Progenitor cell of endocrine pancreas (in vitro differentiated cells): ENCODE measurements at regions not wholly inside any gene's neighbourhood (a gene's known extent, or its start where the extent isn't known, plus 50 kb on each side); places are given as distances from the start of the nearest gene placed in this dataset.

Experiments
- DNase-seq: peaks from one replicate; pipeline ENCODE4 v3.0.0; 2021; ENCODE audit warnings: low spot score; ENCODE audit not compliant: unreplicated experiment
- H3K27ac Mint-ChIP-seq: 2 replicates; pipeline ENCODE4 v1.8.0; 2021; ENCODE audit warnings: mild to moderate bottlenecking, moderate library complexity, mixed read lengths
- H3K27me3 Mint-ChIP-seq: 2 replicates; pipeline ENCODE4 v1.8.0; 2021; ENCODE audit warnings: mixed read lengths
- H3K36me3 Mint-ChIP-seq: 2 replicates; pipeline ENCODE4 v1.8.0; 2022; ENCODE audit warnings: mixed read lengths; ENCODE audit not compliant: insufficient read depth
- H3K4me1 Mint-ChIP-seq: 2 replicates; pipeline ENCODE4 v1.8.0; 2021; ENCODE audit warnings: low read depth, mixed read lengths
- H3K4me3 Mint-ChIP-seq: 2 replicates; pipeline ENCODE4 v1.8.0; 2021; ENCODE audit warnings: low read depth, mild to moderate bottlenecking, moderate library complexity, mixed read lengths
- H3K9me3 Mint-ChIP-seq: 2 replicates; pipeline ENCODE4 v1.8.0; 2021; ENCODE audit warnings: low read depth, mixed read lengths
- TF ChIP-seq, protein P1 (sequence below): fragments of 200-600 bp; sonication (generic); IDR thresholded peaks from one replicate; pipeline ENCODE4 v1.5.0; 2021; ENCODE audit warnings: antibody characterized with exemption, mild to moderate bottlenecking; ENCODE audit not compliant: unreplicated experiment

DNA sequence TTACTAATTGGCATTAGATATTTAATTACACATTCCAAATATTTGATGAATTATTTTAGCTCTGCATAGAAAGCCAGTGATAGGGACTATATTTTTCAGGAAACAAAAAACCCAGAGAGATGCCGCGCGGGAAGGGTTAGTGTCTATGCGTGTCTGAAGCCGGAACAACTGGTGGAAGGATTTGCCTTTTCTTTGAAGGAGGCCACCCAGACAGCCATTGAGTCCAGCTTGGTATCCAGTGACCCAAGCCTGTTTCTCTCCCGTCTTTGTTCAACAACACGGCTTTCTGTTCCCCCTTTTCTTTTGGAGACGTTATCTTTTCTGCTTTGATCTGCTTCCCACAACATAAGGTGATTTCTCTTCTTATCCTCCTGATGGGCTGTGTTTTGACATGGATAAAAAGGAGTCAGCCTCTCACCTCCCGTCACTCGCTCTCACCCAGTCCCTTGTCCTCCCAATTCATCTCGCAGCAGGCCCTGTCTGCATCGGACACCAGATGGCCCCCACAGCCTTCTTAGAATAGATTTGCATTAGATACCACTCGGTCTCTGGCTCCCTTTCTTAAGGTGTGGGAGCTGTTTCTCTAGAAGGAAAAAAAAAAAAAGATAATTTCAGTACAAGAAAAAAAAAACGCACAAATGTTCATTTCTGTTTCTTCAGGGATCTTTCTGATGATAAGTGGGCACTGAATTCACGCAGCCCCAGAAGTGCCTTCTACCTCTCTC, 361.8 kb downstream of the ZNF536 start:
- peaks cover 2% of the 10 kb centered on the region for H3K4me1 Mint-ChIP-seq
- no peaks in the 10 kb centered on the region for H3K9me3 Mint-ChIP-seq
- TF ChIP-seq, protein P1, sequence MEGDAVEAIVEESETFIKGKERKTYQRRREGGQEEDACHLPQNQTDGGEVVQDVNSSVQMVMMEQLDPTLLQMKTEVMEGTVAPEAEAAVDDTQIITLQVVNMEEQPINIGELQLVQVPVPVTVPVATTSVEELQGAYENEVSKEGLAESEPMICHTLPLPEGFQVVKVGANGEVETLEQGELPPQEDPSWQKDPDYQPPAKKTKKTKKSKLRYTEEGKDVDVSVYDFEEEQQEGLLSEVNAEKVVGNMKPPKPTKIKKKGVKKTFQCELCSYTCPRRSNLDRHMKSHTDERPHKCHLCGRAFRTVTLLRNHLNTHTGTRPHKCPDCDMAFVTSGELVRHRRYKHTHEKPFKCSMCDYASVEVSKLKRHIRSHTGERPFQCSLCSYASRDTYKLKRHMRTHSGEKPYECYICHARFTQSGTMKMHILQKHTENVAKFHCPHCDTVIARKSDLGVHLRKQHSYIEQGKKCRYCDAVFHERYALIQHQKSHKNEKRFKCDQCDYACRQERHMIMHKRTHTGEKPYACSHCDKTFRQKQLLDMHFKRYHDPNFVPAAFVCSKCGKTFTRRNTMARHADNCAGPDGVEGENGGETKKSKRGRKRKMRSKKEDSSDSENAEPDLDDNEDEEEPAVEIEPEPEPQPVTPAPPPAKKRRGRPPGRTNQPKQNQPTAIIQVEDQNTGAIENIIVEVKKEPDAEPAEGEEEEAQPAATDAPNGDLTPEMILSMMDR = no peak
- no peak for DNase-seq
- H3K4me3 Mint-ChIP-seq = no peak overlapping the region
- H3K27me3 Mint-ChIP-seq = peaks cover 20% of the 10 kb centered on the region
- no peak overlapping the region for H3K27ac Mint-ChIP-seq
- no peaks in the 10 kb centered on the region for H3K36me3 Mint-ChIP-seq

DNA sequence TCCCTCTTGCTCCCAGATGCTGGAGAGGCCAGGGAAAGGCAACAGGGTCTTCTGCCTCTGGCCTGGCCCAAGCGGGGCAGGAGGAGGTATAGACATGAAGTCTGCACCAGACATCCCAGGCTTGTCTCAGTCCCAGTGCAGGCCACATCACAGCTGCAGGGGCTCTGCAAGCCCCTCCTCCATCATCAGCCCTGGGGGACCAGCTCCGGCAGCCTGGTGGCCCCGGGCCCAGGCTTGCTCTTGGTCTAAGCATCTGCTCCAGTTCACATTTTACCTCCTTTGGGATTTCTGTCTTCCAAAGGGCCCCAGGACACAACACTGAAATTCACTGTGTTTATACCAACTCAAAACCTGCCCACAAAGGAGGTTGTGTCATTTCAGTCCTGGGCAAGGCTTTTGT, 359.4 kb downstream of the ZNF536 start:
- H3K27ac Mint-ChIP-seq = no peak overlapping the region
- no peaks in the 10 kb centered on the region for H3K9me3 Mint-ChIP-seq
- TF ChIP-seq, protein P1 = no peak
- DNase-seq = no peak
- H3K4me1 Mint-ChIP-seq = peaks cover 2% of the 10 kb centered on the region
- no peaks in the 10 kb centered on the region for H3K36me3 Mint-ChIP-seq
- H3K4me3 Mint-ChIP-seq = no peak overlapping the region
- peaks cover 22% of the 10 kb centered on the region for H3K27me3 Mint-ChIP-seq

DNA sequence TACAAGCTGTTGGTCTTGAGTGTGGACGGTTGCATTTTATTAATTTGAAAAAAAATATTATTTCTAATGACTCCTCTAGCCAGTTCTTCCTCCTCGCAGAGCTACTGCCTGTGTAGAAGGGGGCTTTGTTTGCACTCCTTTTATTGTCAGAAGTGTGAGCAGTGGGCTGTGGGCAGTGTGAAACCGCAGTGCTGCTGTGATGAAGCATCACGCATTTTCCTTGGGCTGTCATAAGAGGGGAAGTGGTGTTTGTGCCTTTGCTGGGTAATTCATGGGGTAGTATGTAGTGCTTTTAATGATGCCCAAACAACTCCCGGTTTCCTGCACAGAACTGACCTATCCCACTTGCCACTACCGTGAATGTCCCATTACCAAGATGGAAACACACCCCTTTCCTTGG, 357.3 kb downstream of the ZNF536 start:
- DNase-seq = no peak
- Mint-ChIP-seq H3K27ac (no peak overlapping the region), H3K36me3 (no peaks in the 10 kb centered on the region), H3K4me1 (no peaks in the 10 kb centered on the region), H3K27me3 (peaks cover 17% of the 10 kb centered on the region), H3K4me3 (no peak overlapping the region), H3K9me3 (no peaks in the 10 kb centered on the region)
- TF ChIP-seq, protein P1 = no peak

DNA sequence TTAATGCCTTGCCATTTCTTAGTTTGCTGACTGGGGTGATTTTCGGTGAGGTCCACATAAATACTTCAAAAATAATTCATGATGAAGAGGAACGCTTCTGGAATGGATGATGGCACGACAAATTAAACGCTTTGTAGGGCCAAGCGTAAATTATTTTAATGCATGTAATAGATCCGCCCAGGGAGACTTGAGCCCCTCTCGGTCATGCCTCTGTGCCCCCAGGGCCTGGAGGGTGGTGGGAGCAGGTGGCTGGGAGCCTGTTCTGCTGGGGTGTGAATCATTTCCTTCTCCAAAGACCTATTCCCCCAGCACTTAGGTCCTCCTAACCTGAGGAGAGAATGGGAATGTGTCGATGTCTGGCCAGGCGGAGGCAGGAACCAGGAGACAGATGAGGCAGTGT, 350.6 kb downstream of the ZNF536 start:
- peaks cover 12% of the 10 kb centered on the region for H3K4me1 Mint-ChIP-seq
- H3K27me3 Mint-ChIP-seq = peaks cover 21% of the 10 kb centered on the region
- no peak overlapping the region for H3K27ac Mint-ChIP-seq
- no peaks in the 10 kb centered on the region for H3K36me3 Mint-ChIP-seq
- TF ChIP-seq, protein P1 = no peak
- no peaks in the 10 kb centered on the region for H3K9me3 Mint-ChIP-seq
- H3K4me3 Mint-ChIP-seq = no peak overlapping the region
- no peak for DNase-seq

DNA sequence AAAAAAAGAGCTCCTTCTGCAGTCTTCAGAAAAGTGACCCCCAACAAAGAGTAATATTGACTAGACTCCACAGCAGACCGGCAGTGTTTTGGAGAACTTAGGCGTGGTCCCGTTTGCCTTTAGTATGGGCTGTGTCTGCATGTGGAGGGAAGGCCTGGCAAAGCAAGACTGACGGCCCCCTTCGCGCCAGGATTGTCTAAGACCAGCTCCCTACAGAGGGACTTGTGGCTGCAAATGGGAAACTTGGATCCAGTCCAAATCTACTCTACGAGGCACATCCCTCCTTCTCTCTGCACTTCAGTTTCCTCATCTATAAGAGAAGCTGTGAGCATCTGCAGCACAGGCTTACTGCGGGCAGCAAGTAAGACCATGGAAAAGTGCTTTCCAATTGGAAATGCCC, 350.0 kb downstream of the ZNF536 start:
- no peaks in the 10 kb centered on the region for H3K9me3 Mint-ChIP-seq

More for the DNA sequence above, 350.0 kb downstream of the ZNF536 start:
- no peak overlapping the region for H3K27ac Mint-ChIP-seq
- no peaks in the 10 kb centered on the region for H3K36me3 Mint-ChIP-seq
- peaks cover 12% of the 10 kb centered on the region for H3K4me1 Mint-ChIP-seq
- DNase-seq = no peak
- H3K27me3 Mint-ChIP-seq = peaks cover 16% of the 10 kb centered on the region
- TF ChIP-seq, protein P1 = no peak
- H3K4me3 Mint-ChIP-seq = no peak overlapping the region
